Hematopoietic multipotent progenitor cell treated with erythropoietin and hydrocortisone succinate and interleukin-3 and kit ligand, for 4 days (in vitro differentiated cells): ENCODE measurements at regions not wholly inside any gene's neighbourhood (a gene's known extent, or its start where the extent isn't known, plus 50 kb on each side); places are given as distances from the start of the nearest gene placed in this dataset.

Experiments
- DNase-seq: peaks from one replicate; pipeline ENCODE4 v3.0.0-alpha.2; 2015

- DNase-seq, result no peak
Observed at GRCh38 chr4:156710365-156711192, 261.0 kb downstream of the PDGFC start.

- no peak for DNase-seq
Observed at GRCh38 chr4:156705311-156705710, 266.3 kb downstream of the PDGFC start.

GRCh38 chr4:156695163-156695562 is 276.4 kb downstream of the PDGFC start:
- DNase-seq, result no peak

- DNase-seq, result no peak
Observed at GRCh38 chr4:156694413-156694812, 277.2 kb downstream of the PDGFC start.

GRCh38 chr4:156693557-156693956 is 278.0 kb downstream of the PDGFC start:
- no peak for DNase-seq

- DNase-seq, result no peak
Observed at GRCh38 chr4:156692016-156692415, 279.6 kb downstream of the PDGFC start.

- no peak for DNase-seq
Observed at GRCh38 chr4:156690572-156690971, 281.0 kb downstream of the PDGFC start.

GRCh38 chr4:156686120-156686519 is 285.5 kb downstream of the PDGFC start:
- no peak for DNase-seq

- no peak for DNase-seq
Observed at GRCh38 chr4:156685308-156685707, 286.3 kb downstream of the PDGFC start.

GRCh38 chr4:156677656-156678055 is 293.9 kb downstream of the PDGFC start:
- no peak for DNase-seq

GRCh38 chr4:156677131-156677531 is 294.5 kb downstream of the PDGFC start:
- peak; percentile 45 for DNase-seq

GRCh38 chr4:156676116-156676851 is 295.3 kb downstream of the PDGFC start:
- no peak for DNase-seq

GRCh38 chr4:156673483-156673882 is 298.1 kb downstream of the PDGFC start:
- DNase-seq, result no peak

GRCh38 chr4:156672492-156673305 is 298.9 kb downstream of the PDGFC start:
- no peak for DNase-seq

GRCh38 chr4:156665780-156666366 is 305.7 kb downstream of the PDGFC start:
- no peak for DNase-seq

- DNase-seq, result no peak
Observed at GRCh38 chr4:156663663-156664062, 307.9 kb downstream of the PDGFC start.

GRCh38 chr4:156662921-156663320 is 308.7 kb downstream of the PDGFC start:
- peak; percentile 54 for DNase-seq

- DNase-seq, result no peak
Observed at GRCh38 chr4:156661555-156661954, 310.0 kb downstream of the PDGFC start.

GRCh38 chr4:156660465-156660864 is 311.1 kb downstream of the PDGFC start:
- DNase-seq, result no peak

- no peak for DNase-seq
Observed at GRCh38 chr4:156659983-156660382, 311.6 kb downstream of the PDGFC start.

- DNase-seq, result no peak
Observed at GRCh38 chr4:156659570-156659969, 312.0 kb downstream of the PDGFC start.

GRCh38 chr4:156656896-156657295 is 314.7 kb downstream of the PDGFC start:
- DNase-seq, result no peak

- no peak for DNase-seq
Observed at GRCh38 chr4:156654410-156654809, 317.2 kb downstream of the PDGFC start.
